Gastroesophageal sphincter (tissue), 4 donors: ENCODE measurements at regions not wholly inside any gene's neighbourhood (a gene's known extent, or its start where the extent isn't known, plus 50 kb on each side); places are given as distances from the start of the nearest gene placed in this dataset.

ENCODE experiments used
- ATAC-seq: fragments of 150-250 bp; one replicate; pipeline ENCODE4 v1.9.1; 2016; ENCODE audit warnings: mild to moderate bottlenecking, moderate library complexity
- H3K27ac ChIP-seq, 4 donors: fragments of 200-600 bp; sonication (generic) in 3 of 4; 1 replicate in 3 of 4; 2 replicates in 1 of 4; pipeline ENCODE4 v1.5.1; 2016 to 2019
- H3K27me3 ChIP-seq: fragments of 200-600 bp; sonication (generic); one replicate; pipeline ENCODE4 v1.5.1; 2019
- H3K36me3 ChIP-seq, 2 donors: fragments of 200-600 bp; sonication (generic); one replicate each; pipeline ENCODE4 v1.5.1; 2019; ENCODE audit warnings: control low read depth in 1 of 2
- H3K4me1 ChIP-seq, 3 donors: fragments of 200-600 bp; sonication (generic); 1 replicate in 2 of 3; 2 replicates in 1 of 3; pipeline ENCODE4 v1.5.1; 2016 to 2019; ENCODE audit warnings: control low read depth in 2 of 3
- H3K4me3 ChIP-seq, 2 donors: fragments of 200-600 bp; sonication (generic); one replicate each; pipeline ENCODE4 v1.5.1; 2019; ENCODE audit warnings: mild to moderate bottlenecking in 1 of 2, moderate library complexity in 1 of 2
- H3K9me3 ChIP-seq, 3 donors: fragments of 200-600 bp; sonication (generic); one replicate each; pipeline ENCODE4 v1.5.1; 2017 to 2019; ENCODE audit warnings: control low read depth in 2 of 3
- CTCF ChIP-seq, 4 experiments: fragments of 200-600 bp in 2 of 4; fragments of 450-650 bp in 2 of 4; sonication (generic) in 1 of 4; IDR thresholded peaks; one replicate each; pipeline ENCODE4 v1.5.1; 2017 to 2019; ENCODE audit warnings: antibody characterized with exemption in 4 of 4, mild to moderate bottlenecking in 2 of 4, moderate library complexity in 2 of 4
- EP300 ChIP-seq: sonication (generic); formaldehyde crosslinking; IDR thresholded peaks from one replicate; pipeline ENCODE4 v1.6.1; 2017; ENCODE audit warnings: antibody characterized with exemption, mild to moderate bottlenecking
- POLR2A ChIP-seq, 2 donors: fragments of 450-650 bp; IDR thresholded peaks; one replicate each; pipeline ENCODE4 v1.6.1; 2017; ENCODE audit warnings: antibody characterized with exemption in 2 of 2, mild to moderate bottlenecking in 2 of 2, moderate library complexity in 1 of 2
- POLR2AphosphoS5 ChIP-seq: sonication (generic); formaldehyde crosslinking; IDR thresholded peaks from one replicate; pipeline ENCODE4 v1.6.1; 2017; ENCODE audit warnings: antibody characterized with exemption
- WGBS, 2 donors: methylation state at CpG; one replicate each; pipeline ENCODE4 v1.1.5; 2018; ENCODE audit warnings: low coverage in 1 of 2; 5-methylcytosine and 5-hydroxymethylcytosine counted together

- H3K9me3 ChIP-seq, result no peaks in the 10 kb centered on the region
- TF ChIP-seq EP300, result no peak
- no peak for TF ChIP-seq POLR2A (IDR thresholded peaks at IDR 0.05)
- TF ChIP-seq CTCF (IDR thresholded peaks at IDR 0.05), result no peak
- no peak for TF ChIP-seq POLR2AphosphoS5
- H3K4me3 ChIP-seq, result no peak overlapping the region
- H3K36me3 ChIP-seq, result no peaks in the 10 kb centered on the region
- ATAC-seq, result no peak
- H3K27me3 ChIP-seq, result no peaks in the 10 kb centered on the region
- H3K4me1 ChIP-seq, result peaks cover 0 to 8% (median 0%) of the 10 kb centered on the region in 3 donors
- 74 to 97% methylated on average over 3 of the region's 3 CpGs for WGBS, 2 donors
- H3K27ac ChIP-seq, result no peak overlapping the region
These were observed 175.3 kb downstream of the RAP2B start for GRCh38 chr3:153337369-153337768.

GRCh38 chr3:153338487-153338886 is 176.5 kb downstream of the RAP2B start:
- no peak overlapping the region for H3K4me3 ChIP-seq
- no peak overlapping the region for H3K27ac ChIP-seq
- 26 to 40% methylated on average over 1 to 3 of the region's 3 CpGs for WGBS, 2 donors
- no peaks in the 10 kb centered on the region for H3K27me3 ChIP-seq
- peaks cover 0 to 8% (median 0%) of the 10 kb centered on the region in 3 donors for H3K4me1 ChIP-seq
- TF ChIP-seq CTCF (IDR thresholded peaks at IDR 0.05), result no peak
- no peak for TF ChIP-seq POLR2A (IDR thresholded peaks at IDR 0.05)
- TF ChIP-seq POLR2AphosphoS5, result no peak
- TF ChIP-seq EP300, result no peak
- no peaks in the 10 kb centered on the region for H3K9me3 ChIP-seq
- ATAC-seq, result no peak
- no peaks in the 10 kb centered on the region for H3K36me3 ChIP-seq

GRCh38 chr3:153339065-153339464 is 177.0 kb downstream of the RAP2B start:
- Histone ChIP-seq H3K9me3 (no peaks in the 10 kb centered on the region), H3K36me3 (no peaks in the 10 kb centered on the region), H3K27me3 (no peaks in the 10 kb centered on the region), H3K4me3 (no peak overlapping the region), H3K27ac (no peak overlapping the region), H3K4me1 (peaks cover 0 to 8% (median 0%) of the 10 kb centered on the region in 3 donors)
- TF ChIP-seq EP300 (no peak), POLR2A (IDR thresholded peaks at IDR 0.05) (no peak), CTCF (IDR thresholded peaks at IDR 0.05) (no peak), POLR2AphosphoS5 (no peak)
- ATAC-seq, result no peak

- H3K4me3 ChIP-seq, result no peak overlapping the region
- no peak overlapping the region for H3K27ac ChIP-seq
- no peaks in the 10 kb centered on the region for H3K4me1 ChIP-seq
- WGBS, 2 donors, result 76 to 96% methylated on average over 3 of the region's 3 CpGs
- no peaks in the 10 kb centered on the region for H3K36me3 ChIP-seq
- no peak for ATAC-seq
- H3K9me3 ChIP-seq, result peaks cover 0 to 10% (median 0%) of the 10 kb centered on the region in 3 donors
- TF ChIP-seq EP300 (no peak), CTCF (IDR thresholded peaks at IDR 0.05) (no peak), POLR2AphosphoS5 (no peak), POLR2A (IDR thresholded peaks at IDR 0.05) (no peak)
- no peaks in the 10 kb centered on the region for H3K27me3 ChIP-seq
These were observed 182.2 kb downstream of the RAP2B start for GRCh38 chr3:153343988-153344782.

GRCh38 chr3:153348457-153349107 is 186.6 kb downstream of the RAP2B start:
- TF ChIP-seq CTCF (IDR thresholded peaks at IDR 0.05) (no peak), POLR2AphosphoS5 (no peak), POLR2A (IDR thresholded peaks at IDR 0.05) (no peak), EP300 (no peak)
- peaks cover 0 to 15% (median 0%) of the 10 kb centered on the region in 3 donors for H3K9me3 ChIP-seq
- no peak overlapping the region for H3K4me3 ChIP-seq
- H3K27ac ChIP-seq, result no peak overlapping the region
- no peaks in the 10 kb centered on the region for H3K27me3 ChIP-seq
- ATAC-seq, result no peak
- WGBS, 2 donors, result 51 to 78% methylated on average over 2 of the region's 2 CpGs
- no peaks in the 10 kb centered on the region for H3K36me3 ChIP-seq
- H3K4me1 ChIP-seq, result no peaks in the 10 kb centered on the region
